SK-N-SH (cell line): ENCODE measurements at regions not wholly inside any gene's neighbourhood (a gene's known extent, or its start where the extent isn't known, plus 50 kb on each side); places are given as distances from the start of the nearest gene placed in this dataset.

Experiments
- CTCF ChIA-PET: fragments of 300-600, 350-600 bp; formaldehyde crosslinking; extraction: SDS; loops from one replicate; lab custom pipeline; 2021; lab: Yijun Ruan, JAX
- POLR2A ChIA-PET: fragments of 350-600 bp; sonication (Branson Sonifier 250); formaldehyde crosslinking; extraction: SDS; loops from one replicate; lab custom pipeline; 2020; ENCODE audit warnings: antibody characterized with exemption, inconsistent platforms; lab: Yijun Ruan, JAX
- DNase-seq: peaks from one replicate; pipeline ENCODE4 v3.0.0; 2012
- H2AFZ ChIP-seq: fragments of 200-600 bp; sonication (generic); 2 replicates; pipeline ENCODE4 v1.8.1; 2016; ENCODE audit warnings: antibody characterized with exemption, mild to moderate bottlenecking, low read depth
- H3F3A ChIP-seq: fragments of 200-600 bp; sonication (generic); replicated peaks from 2 replicates; pipeline ENCODE3; 2016; ENCODE audit warnings: antibody characterized with exemption, mild to moderate bottlenecking; ENCODE audit not compliant: insufficient read depth
- H3K27ac ChIP-seq, 2 experiments: fragments of 200-500 bp in 1 of 2; fragments of 200-600 bp in 1 of 2; sonication (Bioruptor generic) in 1 of 2; sonication (generic), shearing (Covaris generic) in 1 of 2; 2 replicates each; pipeline versions ENCODE4 v1.5.1 to v1.6.1; 2014 to 2016; ENCODE audit warnings: low read depth in 2 of 2, inconsistent platforms in 1 of 2, low read length in 1 of 2, mild to moderate bottlenecking in 1 of 2, mixed read lengths in 1 of 2
- H3K27me3 ChIP-seq: fragments of 200-600 bp; sonication (generic), shearing (Covaris generic); 2 replicates; pipeline ENCODE4 v1.6.1; 2016; ENCODE audit warnings: mixed run types; ENCODE audit not compliant: insufficient read depth
- H3K36me3 ChIP-seq, 2 experiments: fragments of 200-500 bp in 1 of 2; fragments of 200-600 bp in 1 of 2; sonication (Bioruptor generic) in 1 of 2; sonication (generic) in 1 of 2; replicated peaks in 1 of 2; 2 replicates each; pipeline versions ENCODE3 to v1.5.1; 2014 to 2016; ENCODE audit warnings: low read length in 1 of 2, mild to moderate bottlenecking in 1 of 2; ENCODE audit not compliant: insufficient read depth in 2 of 2, control insufficient read depth in 1 of 2
- H3K4me1 ChIP-seq, 2 experiments: fragments of 200-500 bp in 1 of 2; fragments of 200-600 bp in 1 of 2; sonication (Bioruptor generic) in 1 of 2; sonication (generic), shearing (Covaris generic) in 1 of 2; 2 replicates each; pipeline versions ENCODE4 v1.5.1 to v1.6.1; 2014 to 2016; ENCODE audit warnings: low read depth in 1 of 2, low read length in 1 of 2, mixed run types in 1 of 2; ENCODE audit not compliant: insufficient read depth in 2 of 2, control insufficient read depth in 1 of 2
- H3K4me2 ChIP-seq: fragments of 200-600 bp; sonication (generic), shearing (Covaris generic); 2 replicates; pipeline ENCODE4 v1.6.1; 2017; ENCODE audit warnings: mixed run types
- H3K4me3 ChIP-seq, 2 experiments: fragments of 200-500 bp in 1 of 2; fragments of 200-600 bp in 1 of 2; sonication (Bioruptor generic) in 1 of 2; sonication (generic), shearing (Covaris generic) in 1 of 2; 2 replicates each; pipeline versions ENCODE4 v1.5.1 to v1.8.1; 2014 to 2016; ENCODE audit warnings: low read depth in 2 of 2, inconsistent platforms in 1 of 2, low read length in 1 of 2, mild to moderate bottlenecking in 1 of 2, mixed read lengths in 1 of 2, moderate library complexity in 1 of 2
- H3K79me2 ChIP-seq: fragments of 200-600 bp; sonication (generic); 2 replicates; pipeline ENCODE4 v1.8.1; 2017; ENCODE audit warnings: mild to moderate bottlenecking; ENCODE audit not compliant: insufficient read depth
- H3K9ac ChIP-seq: fragments of 200-600 bp; sonication (generic); 2 replicates; pipeline ENCODE4 v1.6.1; 2017; ENCODE audit warnings: mixed run types
- H3K9me2 ChIP-seq: fragments of 200-600 bp; sonication (generic); 2 replicates; pipeline ENCODE4 v1.6.1; 2017; ENCODE audit warnings: mixed run types
- H3K9me3 ChIP-seq: fragments of 200-600 bp; sonication (generic); 2 replicates; pipeline ENCODE4 v1.6.1; 2017; ENCODE audit warnings: mixed run types, mild to moderate bottlenecking, moderate library complexity
- H4K20me1 ChIP-seq: fragments of 200-600 bp; sonication (generic); 2 replicates; pipeline ENCODE4 v1.6.1; 2017; ENCODE audit warnings: mild to moderate bottlenecking, mixed run types; ENCODE audit not compliant: insufficient read depth
- CHD2 ChIP-seq: fragments of 150-350 bp; IDR thresholded peaks from 2 replicates; pipeline ENCODE4 v1.6.1; 2018; ENCODE audit warnings: low read length; ENCODE audit not compliant: partially characterized antibody
- ELF1 ChIP-seq: IDR thresholded peaks from 2 replicates; pipeline ENCODE4 v1.4.0; 2012
- EP300 ChIP-seq, 2 experiments: IDR thresholded peaks; 2 replicates each; pipeline versions ENCODE4 v1.4.0 to v1.6.1; 2012; ENCODE audit warnings: borderline replicate concordance in 1 of 2, low read depth in 1 of 2, low read length in 1 of 2
- EZH2phosphoT487 ChIP-seq: fragments of 200-600 bp; sonication (generic); IDR thresholded peaks from 2 replicates; pipeline ENCODE4 v1.6.1; 2017; ENCODE audit warnings: low read depth, mixed run types, mild to moderate bottlenecking, antibody characterized with exemption, moderate library complexity, borderline replicate concordance
- FOSL2 ChIP-seq: IDR thresholded peaks from 2 replicates; pipeline ENCODE4 v1.4.0; 2012; ENCODE audit warnings: low read depth, mild to moderate bottlenecking, moderate library complexity, borderline replicate concordance
- FOXJ3 ChIP-seq: sonication (generic); formaldehyde crosslinking; IDR thresholded peaks from 2 replicates; pipeline ENCODE4 v1.5.1; 2020; ENCODE audit warnings: mild to moderate bottlenecking, missing genetic modification reagents
- GABPA ChIP-seq: IDR thresholded peaks from 2 replicates; pipeline ENCODE4 v1.4.0; 2012; ENCODE audit warnings: low read depth, mild to moderate bottlenecking
- GATA2 ChIP-seq: sonication (generic); formaldehyde crosslinking; IDR thresholded peaks from 2 replicates; pipeline ENCODE4 v1.5.0; 2020; ENCODE audit warnings: mild to moderate bottlenecking, missing genetic modification reagents
- JUND ChIP-seq: IDR thresholded peaks from 2 replicates; pipeline ENCODE4 v1.4.0; 2012
- MEF2A ChIP-seq: IDR thresholded peaks from 2 replicates; pipeline ENCODE4 v1.4.0; 2012; ENCODE audit warnings: low read depth, borderline replicate concordance
- NFIC ChIP-seq: IDR thresholded peaks from 2 replicates; pipeline ENCODE4 v1.4.0; 2012; ENCODE audit warnings: borderline replicate concordance
- NRF1 ChIP-seq: IDR thresholded peaks from 2 replicates; pipeline ENCODE4 v1.6.1; 2012; ENCODE audit warnings: low read depth, mild to moderate bottlenecking, low read length
- RXRA ChIP-seq: IDR thresholded peaks from 2 replicates; pipeline ENCODE4 v1.4.0; 2012; ENCODE audit warnings: low read depth, mild to moderate bottlenecking, borderline replicate concordance
- SIN3A ChIP-seq: IDR thresholded peaks from 2 replicates; pipeline ENCODE4 v1.6.1; 2012; ENCODE audit warnings: low read depth, mild to moderate bottlenecking, low read length, moderate library complexity, borderline replicate concordance
- TAF1 ChIP-seq: IDR thresholded peaks from 2 replicates; pipeline ENCODE4 v1.6.1; 2012; ENCODE audit warnings: low read depth, mild to moderate bottlenecking, low read length, moderate library complexity, borderline replicate concordance
- TCF12 ChIP-seq: IDR thresholded peaks from 2 replicates; pipeline ENCODE4 v1.4.0; 2012
- WGBS: methylation state at CpG from one replicate; pipeline ENCODE4 v1.1.6; 2017; ENCODE audit warnings: low lambda C conversion rate; 5-methylcytosine and 5-hydroxymethylcytosine counted together
- TF ChIP-seq, protein P1 (sequence below): fragments of 200-600 bp; sonication (generic); IDR thresholded peaks from 2 replicates; pipeline ENCODE4 v1.6.1; 2017; ENCODE audit warnings: antibody characterized with exemption, mild to moderate bottlenecking, moderate library complexity
- TF ChIP-seq, protein P2 (sequence below): fragments of 150-350 bp; IDR thresholded peaks from 2 replicates; pipeline ENCODE4 v1.6.1; 2017; ENCODE audit warnings: antibody characterized with exemption, low read length, low read depth, borderline replicate concordance
- TF ChIP-seq, protein P3 (sequence below): fragments of 150-350 bp; IDR thresholded peaks from 2 replicates; pipeline ENCODE4 v1.6.1; 2016; ENCODE audit warnings: mild to moderate bottlenecking, low read depth, low read length

DNA sequence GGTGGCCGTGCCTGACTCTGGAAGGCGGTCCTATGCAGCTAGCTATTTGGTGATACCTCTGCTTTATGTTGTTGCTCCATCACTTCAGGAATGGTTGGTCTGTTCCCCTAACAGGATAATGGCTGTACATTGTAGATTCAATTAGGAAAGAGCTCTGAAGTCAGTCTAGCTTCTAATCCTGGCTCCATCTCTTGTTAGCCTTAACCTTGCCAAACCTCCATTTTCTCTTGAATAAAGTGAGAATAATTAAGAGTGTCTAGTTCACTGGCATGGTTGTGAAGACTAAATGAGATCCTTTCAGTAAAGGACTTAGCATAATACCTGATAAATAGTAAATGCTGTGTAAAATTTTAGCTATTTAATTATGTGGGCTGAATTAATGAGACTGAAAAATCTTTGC lies 262.5 kb upstream of the ARHGAP20 start:
- Histone ChIP-seq H3K9me2 (no peaks in the 10 kb centered on the region), H3K9ac (no peak overlapping the region), H3K79me2 (no peaks in the 10 kb centered on the region), H3K27me3 (no peaks in the 10 kb centered on the region), H3F3A (no peaks in the 10 kb centered on the region), H3K4me1 (peaks cover 0 to 2% of the 10 kb centered on the region in 2 experiments; a peak in 2 of 4 replicates), H4K20me1 (no peaks in the 10 kb centered on the region), H3K27ac (no peak overlapping the region), H2AFZ (no peak overlapping the region), H3K4me3 (no peak overlapping the region), H3K36me3 (no peaks in the 10 kb centered on the region), H3K9me3 (peaks cover 4% of the 10 kb centered on the region; the same call in 1 of the 2 replicates), H3K4me2 (no peak overlapping the region)
- CTCF ChIA-PET, result no interaction called here
- no peak for TF ChIP-seq FOXJ3 (CRISPR knock-in tag)
- TF ChIP-seq CHD2, result no peak
- TF ChIP-seq RXRA, result no peak
- TF ChIP-seq TCF12, result no peak
- TF ChIP-seq FOSL2, result no peak
- no peak for TF ChIP-seq NRF1
- TF ChIP-seq, protein P1, sequence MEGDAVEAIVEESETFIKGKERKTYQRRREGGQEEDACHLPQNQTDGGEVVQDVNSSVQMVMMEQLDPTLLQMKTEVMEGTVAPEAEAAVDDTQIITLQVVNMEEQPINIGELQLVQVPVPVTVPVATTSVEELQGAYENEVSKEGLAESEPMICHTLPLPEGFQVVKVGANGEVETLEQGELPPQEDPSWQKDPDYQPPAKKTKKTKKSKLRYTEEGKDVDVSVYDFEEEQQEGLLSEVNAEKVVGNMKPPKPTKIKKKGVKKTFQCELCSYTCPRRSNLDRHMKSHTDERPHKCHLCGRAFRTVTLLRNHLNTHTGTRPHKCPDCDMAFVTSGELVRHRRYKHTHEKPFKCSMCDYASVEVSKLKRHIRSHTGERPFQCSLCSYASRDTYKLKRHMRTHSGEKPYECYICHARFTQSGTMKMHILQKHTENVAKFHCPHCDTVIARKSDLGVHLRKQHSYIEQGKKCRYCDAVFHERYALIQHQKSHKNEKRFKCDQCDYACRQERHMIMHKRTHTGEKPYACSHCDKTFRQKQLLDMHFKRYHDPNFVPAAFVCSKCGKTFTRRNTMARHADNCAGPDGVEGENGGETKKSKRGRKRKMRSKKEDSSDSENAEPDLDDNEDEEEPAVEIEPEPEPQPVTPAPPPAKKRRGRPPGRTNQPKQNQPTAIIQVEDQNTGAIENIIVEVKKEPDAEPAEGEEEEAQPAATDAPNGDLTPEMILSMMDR, result no peak
- TF ChIP-seq GATA2 (CRISPR knock-in tag), result no peak
- no peak for TF ChIP-seq EZH2phosphoT487
- no peak for TF ChIP-seq MEF2A
- TF ChIP-seq GABPA, result no peak
- TF ChIP-seq, protein P2, sequence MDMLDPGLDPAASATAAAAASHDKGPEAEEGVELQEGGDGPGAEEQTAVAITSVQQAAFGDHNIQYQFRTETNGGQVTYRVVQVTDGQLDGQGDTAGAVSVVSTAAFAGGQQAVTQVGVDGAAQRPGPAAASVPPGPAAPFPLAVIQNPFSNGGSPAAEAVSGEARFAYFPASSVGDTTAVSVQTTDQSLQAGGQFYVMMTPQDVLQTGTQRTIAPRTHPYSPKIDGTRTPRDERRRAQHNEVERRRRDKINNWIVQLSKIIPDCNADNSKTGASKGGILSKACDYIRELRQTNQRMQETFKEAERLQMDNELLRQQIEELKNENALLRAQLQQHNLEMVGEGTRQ, result no peak
- no peak for TF ChIP-seq ELF1
- TF ChIP-seq JUND, result no peak
- TF ChIP-seq SIN3A, result no peak
- no peak for TF ChIP-seq NFIC
- TF ChIP-seq, protein P3, sequence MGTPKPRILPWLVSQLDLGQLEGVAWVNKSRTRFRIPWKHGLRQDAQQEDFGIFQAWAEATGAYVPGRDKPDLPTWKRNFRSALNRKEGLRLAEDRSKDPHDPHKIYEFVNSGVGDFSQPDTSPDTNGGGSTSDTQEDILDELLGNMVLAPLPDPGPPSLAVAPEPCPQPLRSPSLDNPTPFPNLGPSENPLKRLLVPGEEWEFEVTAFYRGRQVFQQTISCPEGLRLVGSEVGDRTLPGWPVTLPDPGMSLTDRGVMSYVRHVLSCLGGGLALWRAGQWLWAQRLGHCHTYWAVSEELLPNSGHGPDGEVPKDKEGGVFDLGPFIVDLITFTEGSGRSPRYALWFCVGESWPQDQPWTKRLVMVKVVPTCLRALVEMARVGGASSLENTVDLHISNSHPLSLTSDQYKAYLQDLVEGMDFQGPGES, result no peak
- no peak for TF ChIP-seq TAF1
- TF ChIP-seq EP300 (IDR thresholded peaks at IDR 0.05; ENCODE audit: borderline replicate concordance in 1 of 2, low read depth in 1 of 2, low read length in 1 of 2), result no peak
- 100% methylated on average over 2 of the region's 2 CpGs for WGBS
- POLR2A ChIA-PET, result no interaction called here
- DNase-seq, result peak; percentile 12
